OCI-LY3 (cell line): ENCODE measurements at regions not wholly inside any gene's neighbourhood (a gene's known extent, or its start where the extent isn't known, plus 50 kb on each side); places are given as distances from the start of the nearest gene placed in this dataset.

Experiments
- H2AFZ ChIP-seq: fragments of 200-600, 300-600 bp; shearing (Covaris generic); 2 replicates; pipeline ENCODE4 v1.6.0; 2014; ENCODE audit warnings: antibody characterized with exemption, low read depth, low read length
- H3K27ac ChIP-seq: fragments of 200-600, 300-600 bp; sonication (generic); 2 replicates; pipeline ENCODE4 v1.5.1; 2014; ENCODE audit warnings: mild to moderate bottlenecking, low read length, moderate library complexity, mixed read lengths
- H3K27me3 ChIP-seq: fragments of 200-600, 300-600 bp; sonication (generic); 2 replicates; pipeline ENCODE4 v1.6.1; 2014; ENCODE audit warnings: low read depth, low read length, mixed read lengths
- H3K36me3 ChIP-seq: fragments of 200-600, 300-600 bp; sonication (generic); replicated peaks from 2 replicates; pipeline ENCODE3; 2014; ENCODE audit warnings: low read depth, low read length, mixed read lengths
- H3K4me1 ChIP-seq: fragments of 300-600, 200-600 bp; sonication (generic); 2 replicates; pipeline ENCODE4 v1.6.1; 2014; ENCODE audit warnings: low read length, mixed read lengths
- H3K4me2 ChIP-seq: fragments of 200-600, 300-600 bp; sonication (generic); 2 replicates; pipeline ENCODE4 v1.6.1; 2014; ENCODE audit warnings: low read length, mixed read lengths
- H3K4me3 ChIP-seq: fragments of 300-600, 200-600 bp; sonication (generic); 2 replicates; pipeline ENCODE4 v1.5.1; 2014; ENCODE audit warnings: antibody characterized with exemption, mild to moderate bottlenecking, low read length, moderate library complexity
- H3K79me2 ChIP-seq: fragments of 300-600, 200-600 bp; shearing (Covaris generic); 2 replicates; pipeline ENCODE4 v1.6.1; 2014; ENCODE audit warnings: mild to moderate bottlenecking, low read length, mixed read lengths
- H3K9ac ChIP-seq: fragments of 300-600, 200-600 bp; shearing (Covaris generic); 2 replicates; pipeline ENCODE4 v1.6.0; 2014; ENCODE audit warnings: mild to moderate bottlenecking, low read length, moderate library complexity
- H3K9me3 ChIP-seq: fragments of 200-600, 300-600 bp; shearing (Covaris generic); 2 replicates; pipeline ENCODE4 v1.6.1; 2014; ENCODE audit warnings: low read length, mixed read lengths; ENCODE audit not compliant: insufficient read depth
- H4K20me1 ChIP-seq: fragments of 200-600, 300-600 bp; sonication (generic); 2 replicates; pipeline ENCODE4 v1.6.1; 2016; ENCODE audit warnings: low read length, mixed read lengths; ENCODE audit not compliant: insufficient read depth
- CTCF ChIP-seq: fragments of 200-600, 300-600 bp; sonication (generic); IDR thresholded peaks from 2 replicates; pipeline ENCODE4 v1.5.1; 2014; ENCODE audit warnings: antibody characterized with exemption, low read length, low read depth
- EZH2phosphoT487 ChIP-seq: fragments of 200-600 bp; shearing (Covaris generic); IDR thresholded peaks from 2 replicates; pipeline ENCODE4 v1.6.1; 2018; ENCODE audit warnings: antibody characterized with exemption, mixed run types, low read depth

GRCh38 chr7:85734823-85735222, 548.0 kb upstream of the SEMA3D start:
- H3K4me2 ChIP-seq: no peak overlapping the region
- H3K9me3 ChIP-seq: no peaks in the 10 kb centered on the region
- no peak overlapping the region for H3K9ac ChIP-seq
- no peak overlapping the region for H2AFZ ChIP-seq
- no peaks in the 10 kb centered on the region for H3K36me3 ChIP-seq
- no peak overlapping the region for H3K27ac ChIP-seq
- no peaks in the 10 kb centered on the region for H3K4me1 ChIP-seq
- H4K20me1 ChIP-seq: no peaks in the 10 kb centered on the region
- no peaks in the 10 kb centered on the region for H3K27me3 ChIP-seq
- TF ChIP-seq CTCF: no peak
- TF ChIP-seq EZH2phosphoT487: no peak
- H3K79me2 ChIP-seq: no peaks in the 10 kb centered on the region
- no peak overlapping the region for H3K4me3 ChIP-seq

GRCh38 chr7:85733169-85733915, 546.5 kb upstream of the SEMA3D start:
- H3K36me3 ChIP-seq: no peaks in the 10 kb centered on the region
- H3K27ac ChIP-seq: no peak overlapping the region
- H3K27me3 ChIP-seq: no peaks in the 10 kb centered on the region
- H3K9me3 ChIP-seq: no peaks in the 10 kb centered on the region
- no peak overlapping the region for H2AFZ ChIP-seq
- TF ChIP-seq CTCF: no peak
- no peak for TF ChIP-seq EZH2phosphoT487
- no peak overlapping the region for H3K9ac ChIP-seq
- no peak overlapping the region for H3K4me2 ChIP-seq
- no peak overlapping the region for H3K4me3 ChIP-seq
- no peaks in the 10 kb centered on the region for H4K20me1 ChIP-seq
- no peaks in the 10 kb centered on the region for H3K79me2 ChIP-seq
- H3K4me1 ChIP-seq: no peaks in the 10 kb centered on the region

GRCh38 chr7:85730012-85730411, 543.2 kb upstream of the SEMA3D start:
- Histone ChIP-seq H3K4me1 (no peaks in the 10 kb centered on the region), H3K4me2 (no peak overlapping the region), H3K27ac (no peak overlapping the region), H3K9me3 (no peaks in the 10 kb centered on the region), H3K27me3 (no peaks in the 10 kb centered on the region), H3K36me3 (no peaks in the 10 kb centered on the region), H2AFZ (no peak overlapping the region), H3K9ac (no peak overlapping the region), H3K4me3 (no peak overlapping the region), H4K20me1 (no peaks in the 10 kb centered on the region), H3K79me2 (no peaks in the 10 kb centered on the region)
- TF ChIP-seq EZH2phosphoT487 (no peak), CTCF (no peak)

- TF ChIP-seq CTCF: no peak
- no peak for TF ChIP-seq EZH2phosphoT487
- Histone ChIP-seq H3K36me3 (no peaks in the 10 kb centered on the region), H3K27ac (no peak overlapping the region), H3K4me1 (peaks cover 7% of the 10 kb centered on the region), H3K27me3 (no peaks in the 10 kb centered on the region), H4K20me1 (no peaks in the 10 kb centered on the region), H2AFZ (no peak overlapping the region), H3K4me3 (no peak overlapping the region), H3K79me2 (no peaks in the 10 kb centered on the region), H3K9ac (no peak overlapping the region), H3K4me2 (no peak overlapping the region), H3K9me3 (no peaks in the 10 kb centered on the region)
Observed at GRCh38 chr7:85725026-85725425, 538.2 kb upstream of the SEMA3D start.
